ENCODE measurements at regions not wholly inside any gene's neighbourhood (a gene's known extent, or its start where the extent isn't known, plus 50 kb on each side); places are given as distances from the start of the nearest gene placed in this dataset.

GRCh38 chr4:72860766-72861165 lies 208.8 kb downstream of the COX18 start:
- Histone ChIP-seq H3K4me3 (ENCODE audit: insufficient read depth, low read length, poor library complexity, severe bottlenecking) (no peak overlapping the region), H3K9me2 (replicated peaks; ENCODE audit: insufficient read depth, low read length) (no peaks in the 10 kb centered on the region), H3K4me2 (ENCODE audit: low read depth, low read length, poor library complexity, severe bottlenecking) (no peak overlapping the region)

GRCh38 chr4:72858328-72858727 lies 211.2 kb downstream of the COX18 start:
- H3K4me3 ChIP-seq (ENCODE audit: insufficient read depth, low read length, poor library complexity, severe bottlenecking): no peak overlapping the region
- H3K27me3 ChIP-seq (ENCODE audit: low read length): no peaks in the 10 kb centered on the region
- no peaks in the 10 kb centered on the region for H3K9me2 ChIP-seq (replicated peaks; ENCODE audit: insufficient read depth, low read length)
- H3K4me2 ChIP-seq (ENCODE audit: low read depth, low read length, poor library complexity, severe bottlenecking): no peak overlapping the region
- no peak overlapping the region for H3K27ac ChIP-seq (ENCODE audit: low read depth, low read length)
- H3F3A ChIP-seq (ENCODE audit: insufficient read depth): no peaks in the 10 kb centered on the region
- TF ChIP-seq CTCF (IDR thresholded peaks at IDR 0.05; ENCODE audit: insufficient read depth, low read length, poor library complexity, severe bottlenecking) (no peak), EZH2phosphoT487 (conservative IDR thresholded peaks at IDR 0.05; ENCODE audit: low read length) (no peak)
- H4K20me1 ChIP-seq (ENCODE audit: low read depth, low read length): no peaks in the 10 kb centered on the region
- no peaks in the 10 kb centered on the region for H3K36me3 ChIP-seq (ENCODE audit: low read length)
- H3K9me3 ChIP-seq (ENCODE audit: insufficient read depth, low read length): no peaks in the 10 kb centered on the region
- H2AFZ ChIP-seq (ENCODE audit: low read depth, low read length, severe bottlenecking): no peak overlapping the region
- H3K79me2 ChIP-seq (ENCODE audit: insufficient read depth, low read length): no peaks in the 10 kb centered on the region
- H3K9ac ChIP-seq (ENCODE audit: low read length): no peak overlapping the region

More at GRCh38 chr4:72860766-72861165, 208.8 kb downstream of the COX18 start:
- Histone ChIP-seq H3K79me2 (ENCODE audit: insufficient read depth, low read length) (no peaks in the 10 kb centered on the region), H3K27ac (ENCODE audit: low read depth, low read length) (no peak overlapping the region), H3F3A (ENCODE audit: insufficient read depth) (no peaks in the 10 kb centered on the region), H3K9ac (ENCODE audit: low read length) (no peak overlapping the region), H3K27me3 (ENCODE audit: low read length) (no peaks in the 10 kb centered on the region), H3K9me3 (ENCODE audit: insufficient read depth, low read length) (no peaks in the 10 kb centered on the region), H4K20me1 (ENCODE audit: low read depth, low read length) (no peaks in the 10 kb centered on the region), H3K36me3 (ENCODE audit: low read length) (no peaks in the 10 kb centered on the region), H2AFZ (ENCODE audit: low read depth, low read length, severe bottlenecking) (no peak overlapping the region)
- TF ChIP-seq EZH2phosphoT487 (conservative IDR thresholded peaks at IDR 0.05; ENCODE audit: low read length) (no peak), CTCF (IDR thresholded peaks at IDR 0.05; ENCODE audit: insufficient read depth, low read length, poor library complexity, severe bottlenecking) (no peak)

DNA sequence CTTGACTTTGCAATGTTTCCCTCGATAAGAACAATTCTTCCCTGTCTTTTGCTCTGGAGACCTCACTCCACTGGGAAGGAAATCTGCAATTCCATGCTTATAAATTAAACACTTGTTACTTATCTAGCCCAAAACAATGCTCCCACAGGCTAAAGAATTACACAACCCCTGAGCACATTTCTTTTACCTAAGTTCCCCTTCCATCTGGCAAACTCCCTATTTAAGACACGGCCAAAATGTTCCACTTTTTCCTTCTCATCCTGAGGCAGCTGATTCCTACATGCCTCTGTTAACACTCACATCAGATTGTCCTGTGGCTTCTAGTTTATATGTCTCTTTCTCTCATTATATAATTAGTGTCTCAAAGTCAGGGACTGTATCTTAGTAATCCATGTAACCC lies 211.7 kb downstream of the COX18 start:
- TF ChIP-seq EZH2phosphoT487 (conservative IDR thresholded peaks at IDR 0.05; ENCODE audit: low read length) (no peak), CTCF (IDR thresholded peaks at IDR 0.05; ENCODE audit: insufficient read depth, low read length, poor library complexity, severe bottlenecking) (no peak)
- Histone ChIP-seq H3K4me3 (ENCODE audit: insufficient read depth, low read length, poor library complexity, severe bottlenecking) (no peak overlapping the region), H3K27me3 (ENCODE audit: low read length) (no peaks in the 10 kb centered on the region), H3K36me3 (ENCODE audit: low read length) (no peaks in the 10 kb centered on the region), H2AFZ (ENCODE audit: low read depth, low read length, severe bottlenecking) (no peak overlapping the region), H4K20me1 (ENCODE audit: low read depth, low read length) (no peaks in the 10 kb centered on the region), H3K27ac (ENCODE audit: low read depth, low read length) (no peak overlapping the region), H3K79me2 (ENCODE audit: insufficient read depth, low read length) (no peaks in the 10 kb centered on the region), H3K9me3 (ENCODE audit: insufficient read depth, low read length) (no peaks in the 10 kb centered on the region), H3K9me2 (replicated peaks; ENCODE audit: insufficient read depth, low read length) (no peaks in the 10 kb centered on the region), H3F3A (ENCODE audit: insufficient read depth) (no peaks in the 10 kb centered on the region), H3K4me2 (ENCODE audit: low read depth, low read length, poor library complexity, severe bottlenecking) (no peak overlapping the region), H3K9ac (ENCODE audit: low read length) (no peak overlapping the region)

All from SU-DHL-6 (cell line).